ENCODE measurements at regions not wholly inside any gene's neighbourhood (a gene's known extent, or its start where the extent isn't known, plus 50 kb on each side); places are given as distances from the start of the nearest gene placed in this dataset.

DNA sequence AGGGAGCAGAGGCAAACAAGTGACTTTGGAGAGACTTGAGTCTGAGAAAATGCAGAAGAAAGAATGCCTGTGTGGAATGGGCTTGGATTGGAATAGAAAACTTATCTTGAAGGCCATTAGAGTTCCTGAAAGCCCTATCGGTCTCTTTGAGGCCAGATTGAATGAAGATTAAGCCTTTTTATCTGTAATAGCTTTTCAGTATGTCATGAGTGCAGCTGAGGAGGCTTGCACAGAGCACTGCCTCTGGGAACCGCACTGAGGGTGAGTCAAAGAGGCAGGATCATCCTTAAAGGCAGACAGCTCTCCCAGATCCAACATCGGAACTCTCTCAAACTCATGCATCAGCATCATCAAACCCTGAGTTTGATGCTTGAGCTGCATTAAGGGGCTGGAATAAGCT lies 515.2 kb downstream of the NTRK3 start:
- H3K36me3 ChIP-seq (ENCODE audit: control insufficient read depth in 2 of 4, insufficient read depth in 4 of 4, low read length in 3 of 4) = no peaks in the 10 kb centered on the region
- no peaks in the 10 kb centered on the region for H4K20me1 ChIP-seq (replicated peaks in 1 of 2; ENCODE audit: control insufficient read depth in 1 of 2, insufficient read depth in 2 of 2, low read length in 2 of 2)
- H2AFZ ChIP-seq (ENCODE audit: low read length) = no peak overlapping the region
- no peak overlapping the region for H4K91ac ChIP-seq (replicated peaks; ENCODE audit: insufficient read length, low read length)
- TF ChIP-seq FOSL1 (IDR thresholded peaks at IDR 0.05; ENCODE audit: insufficient read depth, low read depth, low read length) (no peak), SP4 (IDR thresholded peaks at IDR 0.05; ENCODE audit: low read length) (no peak), RFX5 (IDR thresholded peaks at IDR 0.05; ENCODE audit: borderline replicate concordance, low read depth, low read length) (no peak), BRCA1 (IDR thresholded peaks at IDR 0.05; ENCODE audit: low read depth, low read length) (no peak), TAF7 (optimal IDR thresholded peaks at IDR 0.05; ENCODE audit: borderline replicate concordance, low read depth, low read length) (no peak), NANOG (IDR thresholded peaks at IDR 0.05; ENCODE audit: insufficient read depth, low read depth, low read length, poor library complexity, severe bottlenecking) (no peak)
- no peaks in the 10 kb centered on the region for H3K9me3 ChIP-seq (ENCODE audit: insufficient read depth in 2 of 2, low read depth in 1 of 2, low read length in 1 of 2)
- H3K9ac ChIP-seq (replicated peaks in 1 of 4; ENCODE audit: extremely low read depth in 1 of 4, low read depth in 3 of 4, low read length in 3 of 4) = no peak overlapping the region
- H3K56ac ChIP-seq (replicated peaks; ENCODE audit: insufficient read length, low read depth, low read length) = no peak overlapping the region
- no peak overlapping the region for H2BK15ac ChIP-seq (ENCODE audit: low read length)
- H2BK5ac ChIP-seq (ENCODE audit: low read depth, low read length) = no peak overlapping the region
- FAIRE-seq (no peak), DNase-seq (ENCODE audit: low read depth in 1 of 2, low spot score in 2 of 2) (no peak)
- H3K4ac ChIP-seq (replicated peaks; ENCODE audit: insufficient read length, low read depth, low read length) = no peak overlapping the region
- no peak overlapping the region for H4K8ac ChIP-seq (ENCODE audit: extremely low read depth, insufficient read depth, low read length)
- H3K23ac ChIP-seq (ENCODE audit: insufficient read length) = no peak overlapping the region
- H3K23me2 ChIP-seq (ENCODE audit: low read depth, low read length) = no peaks in the 10 kb centered on the region
- no peak overlapping the region for H3K4me3 ChIP-seq (ENCODE audit: extremely low read depth in 1 of 4, insufficient read depth in 2 of 4, low read depth in 3 of 4, low read length in 4 of 4)
- CTCF ChIA-PET (ENCODE audit: partially characterized antibody) = interaction anchor here (0.9 kb wide), 1 partner anchor 75 kb away, joined by 3 read pairs; no protein-coding TSS in a partner anchor
- no peak overlapping the region for H2AK5ac ChIP-seq (ENCODE audit: low read depth, low read length)
- H2BK20ac ChIP-seq (ENCODE audit: low read length) = no peak overlapping the region
- H3K4me1 ChIP-seq (replicated peaks in 1 of 4; ENCODE audit: control insufficient read depth in 3 of 4, insufficient read depth in 4 of 4, low read length in 3 of 4) = no peaks in the 10 kb centered on the region; a peak in 1 of 7 replicates
- H2BK12ac ChIP-seq (ENCODE audit: low read depth, low read length) = no peak overlapping the region
- POLR2A ChIA-PET (ENCODE audit: partially characterized antibody) = no interaction called here
- no peaks in the 10 kb centered on the region for H3K79me1 ChIP-seq (ENCODE audit: low read depth, low read length)
- H3K27me3 ChIP-seq (replicated peaks in 1 of 4; ENCODE audit: control insufficient read depth in 3 of 4, extremely low read depth in 1 of 4, insufficient read depth in 3 of 4, low read length in 3 of 4) = no peaks in the 10 kb centered on the region
- no peak overlapping the region for H3K18ac ChIP-seq (ENCODE audit: extremely low read depth, low read length)
- 63% methylated on average over 3 of the region's 3 CpGs; no CpG with 5 or more reads in 1 of the 2 experiments for WGBS, 2 experiments (ENCODE audit: extremely low coverage in 1 of 2, insufficient coverage in 1 of 2, insufficient read length in 1 of 2, insufficient replicate concordance in 2 of 2, low coverage in 1 of 2, low lambda C conversion rate in 2 of 2, missing lambda C conversion rate in 1 of 2)
- H3K27ac ChIP-seq (ENCODE audit: low read depth, low read length) = no peak overlapping the region
- H3K14ac ChIP-seq (ENCODE audit: insufficient read length) = no peak overlapping the region
- H2BK120ac ChIP-seq (replicated peaks; ENCODE audit: low read depth, low read length) = no peak overlapping the region
- no peak overlapping the region for H3K4me2 ChIP-seq (ENCODE audit: insufficient read depth in 1 of 2, low read depth in 2 of 2, low read length in 2 of 2)
- no peaks in the 10 kb centered on the region for H3K79me2 ChIP-seq (ENCODE audit: control insufficient read depth in 1 of 2, insufficient read depth in 2 of 2, low read length in 2 of 2)
- no peak overlapping the region for H4K5ac ChIP-seq (ENCODE audit: insufficient read length, low read depth, low read length)
